ENCODE measurements at regions not wholly inside any gene's neighbourhood (a gene's known extent, or its start where the extent isn't known, plus 50 kb on each side); places are given as distances from the start of the nearest gene placed in this dataset.

- TF ChIP-seq, protein P1, sequence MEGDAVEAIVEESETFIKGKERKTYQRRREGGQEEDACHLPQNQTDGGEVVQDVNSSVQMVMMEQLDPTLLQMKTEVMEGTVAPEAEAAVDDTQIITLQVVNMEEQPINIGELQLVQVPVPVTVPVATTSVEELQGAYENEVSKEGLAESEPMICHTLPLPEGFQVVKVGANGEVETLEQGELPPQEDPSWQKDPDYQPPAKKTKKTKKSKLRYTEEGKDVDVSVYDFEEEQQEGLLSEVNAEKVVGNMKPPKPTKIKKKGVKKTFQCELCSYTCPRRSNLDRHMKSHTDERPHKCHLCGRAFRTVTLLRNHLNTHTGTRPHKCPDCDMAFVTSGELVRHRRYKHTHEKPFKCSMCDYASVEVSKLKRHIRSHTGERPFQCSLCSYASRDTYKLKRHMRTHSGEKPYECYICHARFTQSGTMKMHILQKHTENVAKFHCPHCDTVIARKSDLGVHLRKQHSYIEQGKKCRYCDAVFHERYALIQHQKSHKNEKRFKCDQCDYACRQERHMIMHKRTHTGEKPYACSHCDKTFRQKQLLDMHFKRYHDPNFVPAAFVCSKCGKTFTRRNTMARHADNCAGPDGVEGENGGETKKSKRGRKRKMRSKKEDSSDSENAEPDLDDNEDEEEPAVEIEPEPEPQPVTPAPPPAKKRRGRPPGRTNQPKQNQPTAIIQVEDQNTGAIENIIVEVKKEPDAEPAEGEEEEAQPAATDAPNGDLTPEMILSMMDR (tag by site-specific recombination; IDR thresholded peaks at IDR 0.05), result no peak
These were observed 665.6 kb downstream of the FGF9 start (continued) for GRCh38 chr13:22336460-22336859.

DNA sequence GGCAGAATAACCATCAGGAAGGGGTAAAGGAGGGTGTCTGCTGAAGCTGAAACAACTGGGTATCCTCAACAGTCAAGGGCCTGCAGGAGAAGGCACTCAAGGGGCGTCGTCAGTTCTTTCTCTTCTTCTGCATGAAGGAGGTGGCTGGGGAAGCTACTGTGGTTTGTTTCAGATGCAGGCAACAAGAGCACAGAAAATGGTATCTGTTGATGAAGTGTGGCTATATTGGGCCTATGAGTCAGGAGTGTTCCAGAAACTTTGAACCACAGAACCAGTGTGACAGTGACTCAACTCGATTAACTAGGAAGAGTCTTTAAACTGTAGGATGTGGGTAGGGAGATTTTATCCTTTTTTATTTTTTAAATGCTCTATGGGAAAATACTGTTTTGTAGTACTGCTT, 686.3 kb downstream of the FGF9 start:
- POLR2A ChIA-PET, result no interaction called here
- CTCF ChIA-PET, result no interaction called here
- no peaks in the 10 kb centered on the region for H3K4me1 ChIP-seq (ENCODE audit: control insufficient read depth, insufficient read depth, low read length)
- H3K27ac ChIP-seq (ENCODE audit: extremely low read depth, low read depth, low read length), result no peak overlapping the region
- no peaks in the 10 kb centered on the region for H3K36me3 ChIP-seq (ENCODE audit: control insufficient read depth in 2 of 2, insufficient read depth in 1 of 2, low read length in 2 of 2)
- H3K4me3 ChIP-seq (ENCODE audit: low read depth, low read length), result no peak overlapping the region
- no peaks in the 10 kb centered on the region for H3K9me3 ChIP-seq (ENCODE audit: control insufficient read depth, insufficient read depth, low read depth, low read length)
- no peak for TF ChIP-seq YY2 (tag by site-specific recombination; IDR thresholded peaks at IDR 0.05)
- no peak for TF ChIP-seq ZNF404 (tag by site-specific recombination; IDR thresholded peaks at IDR 0.05)
- no peak for TF ChIP-seq ZNF48 (tag by site-specific recombination; IDR thresholded peaks at IDR 0.05)
- TF ChIP-seq, protein P2, sequence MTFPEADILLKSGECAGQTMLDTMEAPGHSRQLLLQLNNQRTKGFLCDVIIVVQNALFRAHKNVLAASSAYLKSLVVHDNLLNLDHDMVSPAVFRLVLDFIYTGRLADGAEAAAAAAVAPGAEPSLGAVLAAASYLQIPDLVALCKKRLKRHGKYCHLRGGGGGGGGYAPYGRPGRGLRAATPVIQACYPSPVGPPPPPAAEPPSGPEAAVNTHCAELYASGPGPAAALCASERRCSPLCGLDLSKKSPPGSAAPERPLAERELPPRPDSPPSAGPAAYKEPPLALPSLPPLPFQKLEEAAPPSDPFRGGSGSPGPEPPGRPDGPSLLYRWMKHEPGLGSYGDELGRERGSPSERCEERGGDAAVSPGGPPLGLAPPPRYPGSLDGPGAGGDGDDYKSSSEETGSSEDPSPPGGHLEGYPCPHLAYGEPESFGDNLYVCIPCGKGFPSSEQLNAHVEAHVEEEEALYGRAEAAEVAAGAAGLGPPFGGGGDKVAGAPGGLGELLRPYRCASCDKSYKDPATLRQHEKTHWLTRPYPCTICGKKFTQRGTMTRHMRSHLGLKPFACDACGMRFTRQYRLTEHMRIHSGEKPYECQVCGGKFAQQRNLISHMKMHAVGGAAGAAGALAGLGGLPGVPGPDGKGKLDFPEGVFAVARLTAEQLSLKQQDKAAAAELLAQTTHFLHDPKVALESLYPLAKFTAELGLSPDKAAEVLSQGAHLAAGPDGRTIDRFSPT (tag by site-specific recombination; IDR thresholded peaks at IDR 0.05), result no peak
- TF ChIP-seq SCRT2 (tag by site-specific recombination; IDR thresholded peaks at IDR 0.05), result no peak
- TF ChIP-seq, protein P3, sequence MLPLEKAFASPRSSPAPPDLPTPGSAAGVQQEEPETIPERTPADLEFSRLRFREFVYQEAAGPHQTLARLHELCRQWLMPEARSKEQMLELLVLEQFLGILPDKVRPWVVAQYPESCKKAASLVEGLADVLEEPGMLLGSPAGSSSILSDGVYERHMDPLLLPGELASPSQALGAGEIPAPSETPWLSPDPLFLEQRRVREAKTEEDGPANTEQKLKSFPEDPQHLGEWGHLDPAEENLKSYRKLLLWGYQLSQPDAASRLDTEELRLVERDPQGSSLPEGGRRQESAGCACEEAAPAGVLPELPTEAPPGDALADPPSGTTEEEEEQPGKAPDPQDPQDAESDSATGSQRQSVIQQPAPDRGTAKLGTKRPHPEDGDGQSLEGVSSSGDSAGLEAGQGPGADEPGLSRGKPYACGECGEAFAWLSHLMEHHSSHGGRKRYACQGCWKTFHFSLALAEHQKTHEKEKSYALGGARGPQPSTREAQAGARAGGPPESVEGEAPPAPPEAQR (tag by site-specific recombination; IDR thresholded peaks at IDR 0.05), result no peak
- TF ChIP-seq ZNF146 (tag by site-specific recombination; IDR thresholded peaks at IDR 0.05), result no peak
- no peak for TF ChIP-seq ZNF132 (tag by site-specific recombination; IDR thresholded peaks at IDR 0.05; ENCODE audit: borderline replicate concordance)
- no peak for TF ChIP-seq ZNF560 (tag by site-specific recombination; IDR thresholded peaks at IDR 0.05; ENCODE audit: borderline replicate concordance)

DNA sequence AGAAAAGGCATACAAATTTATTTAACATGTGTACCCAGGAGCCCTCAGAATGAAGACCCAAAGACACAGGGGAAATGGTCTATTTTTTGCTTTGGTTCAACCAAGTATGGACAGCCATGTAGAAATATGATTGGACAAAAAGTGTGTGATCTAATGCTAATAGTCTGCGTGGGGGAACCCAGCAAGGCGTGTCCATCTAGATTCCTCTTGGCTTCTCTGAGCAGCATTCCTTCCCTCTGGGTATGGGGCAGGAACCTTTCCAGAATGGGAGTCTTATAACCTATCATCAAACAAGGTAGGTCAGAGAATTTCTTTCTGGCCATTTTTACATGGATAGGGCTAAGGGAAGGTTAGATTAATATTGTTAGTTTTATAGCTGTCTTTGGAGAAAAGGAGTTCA, 698.2 kb downstream of the FGF9 start:
- ChIA-PET POLR2A (no interaction called here), CTCF (no interaction called here)
- Histone ChIP-seq H3K4me1 (ENCODE audit: control insufficient read depth, insufficient read depth, low read length) (no peaks in the 10 kb centered on the region), H3K36me3 (ENCODE audit: control insufficient read depth in 2 of 2, insufficient read depth in 1 of 2, low read length in 2 of 2) (no peaks in the 10 kb centered on the region), H3K4me3 (ENCODE audit: low read depth, low read length) (no peak overlapping the region), H3K27ac (ENCODE audit: extremely low read depth, low read depth, low read length) (no peak overlapping the region), H3K9me3 (ENCODE audit: control insufficient read depth, insufficient read depth, low read depth, low read length) (no peaks in the 10 kb centered on the region)
- TF ChIP-seq ZEB2 (tag by site-specific recombination; IDR thresholded peaks at IDR 0.05), result no peak
- TF ChIP-seq YY2 (tag by site-specific recombination; IDR thresholded peaks at IDR 0.05), result no peak
- TF ChIP-seq ZNF146 (tag by site-specific recombination; IDR thresholded peaks at IDR 0.05), result no peak
- no peak for TF ChIP-seq ZNF560 (tag by site-specific recombination; IDR thresholded peaks at IDR 0.05; ENCODE audit: borderline replicate concordance)
- TF ChIP-seq ZNF837 (tag by site-specific recombination; IDR thresholded peaks at IDR 0.05), result no peak
- TF ChIP-seq, protein P4, sequence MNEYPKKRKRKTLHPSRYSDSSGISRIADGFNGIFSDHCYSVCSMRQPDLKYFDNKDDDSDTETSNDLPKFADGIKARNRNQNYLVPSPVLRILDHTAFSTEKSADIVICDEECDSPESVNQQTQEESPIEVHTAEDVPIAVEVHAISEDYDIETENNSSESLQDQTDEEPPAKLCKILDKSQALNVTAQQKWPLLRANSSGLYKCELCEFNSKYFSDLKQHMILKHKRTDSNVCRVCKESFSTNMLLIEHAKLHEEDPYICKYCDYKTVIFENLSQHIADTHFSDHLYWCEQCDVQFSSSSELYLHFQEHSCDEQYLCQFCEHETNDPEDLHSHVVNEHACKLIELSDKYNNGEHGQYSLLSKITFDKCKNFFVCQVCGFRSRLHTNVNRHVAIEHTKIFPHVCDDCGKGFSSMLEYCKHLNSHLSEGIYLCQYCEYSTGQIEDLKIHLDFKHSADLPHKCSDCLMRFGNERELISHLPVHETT (tag by site-specific recombination; IDR thresholded peaks at IDR 0.05), result no peak
- TF ChIP-seq ZNF654 (tag by site-specific recombination; IDR thresholded peaks at IDR 0.05; ENCODE audit: low read depth), result no peak
- no peak for TF ChIP-seq ZNF785 (tag by site-specific recombination; IDR thresholded peaks at IDR 0.05)
- TF ChIP-seq KLF16 (tag by site-specific recombination; IDR thresholded peaks at IDR 0.05), result no peak
- TF ChIP-seq ZNF404 (tag by site-specific recombination; IDR thresholded peaks at IDR 0.05), result no peak
- TF ChIP-seq, protein P5, sequence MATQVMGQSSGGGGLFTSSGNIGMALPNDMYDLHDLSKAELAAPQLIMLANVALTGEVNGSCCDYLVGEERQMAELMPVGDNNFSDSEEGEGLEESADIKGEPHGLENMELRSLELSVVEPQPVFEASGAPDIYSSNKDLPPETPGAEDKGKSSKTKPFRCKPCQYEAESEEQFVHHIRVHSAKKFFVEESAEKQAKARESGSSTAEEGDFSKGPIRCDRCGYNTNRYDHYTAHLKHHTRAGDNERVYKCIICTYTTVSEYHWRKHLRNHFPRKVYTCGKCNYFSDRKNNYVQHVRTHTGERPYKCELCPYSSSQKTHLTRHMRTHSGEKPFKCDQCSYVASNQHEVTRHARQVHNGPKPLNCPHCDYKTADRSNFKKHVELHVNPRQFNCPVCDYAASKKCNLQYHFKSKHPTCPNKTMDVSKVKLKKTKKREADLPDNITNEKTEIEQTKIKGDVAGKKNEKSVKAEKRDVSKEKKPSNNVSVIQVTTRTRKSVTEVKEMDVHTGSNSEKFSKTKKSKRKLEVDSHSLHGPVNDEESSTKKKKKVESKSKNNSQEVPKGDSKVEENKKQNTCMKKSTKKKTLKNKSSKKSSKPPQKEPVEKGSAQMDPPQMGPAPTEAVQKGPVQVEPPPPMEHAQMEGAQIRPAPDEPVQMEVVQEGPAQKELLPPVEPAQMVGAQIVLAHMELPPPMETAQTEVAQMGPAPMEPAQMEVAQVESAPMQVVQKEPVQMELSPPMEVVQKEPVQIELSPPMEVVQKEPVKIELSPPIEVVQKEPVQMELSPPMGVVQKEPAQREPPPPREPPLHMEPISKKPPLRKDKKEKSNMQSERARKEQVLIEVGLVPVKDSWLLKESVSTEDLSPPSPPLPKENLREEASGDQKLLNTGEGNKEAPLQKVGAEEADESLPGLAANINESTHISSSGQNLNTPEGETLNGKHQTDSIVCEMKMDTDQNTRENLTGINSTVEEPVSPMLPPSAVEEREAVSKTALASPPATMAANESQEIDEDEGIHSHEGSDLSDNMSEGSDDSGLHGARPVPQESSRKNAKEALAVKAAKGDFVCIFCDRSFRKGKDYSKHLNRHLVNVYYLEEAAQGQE (tag by site-specific recombination; IDR thresholded peaks at IDR 0.05), result no peak
- TF ChIP-seq ZNF19 (tag by site-specific recombination; IDR thresholded peaks at IDR 0.05; ENCODE audit: low read depth), result no peak
- TF ChIP-seq ZNF311 (tag by site-specific recombination; IDR thresholded peaks at IDR 0.05; ENCODE audit: borderline replicate concordance), result no peak
- no peak for TF ChIP-seq ZBTB7A (tag by site-specific recombination; IDR thresholded peaks at IDR 0.05; ENCODE audit: low read depth)
- TF ChIP-seq BCL11A (tag by site-specific recombination; IDR thresholded peaks at IDR 0.05; ENCODE audit: low read depth), result no peak
